ENCODE measurements at regions not wholly inside any gene's neighbourhood (a gene's known extent, or its start where the extent isn't known, plus 50 kb on each side); places are given as distances from the start of the nearest gene placed in this dataset.
"Not testable (repeated sequence)": the region's sequence is repeated elsewhere in the genome, so short reads cannot be mapped to it uniquely, and the experiment has no call there.

GRCh38 chr2:181798022-181798421, 93.5 kb upstream of the ITPRID2 start:
- no peak for DNase-seq

GRCh38 chr2:181802300-181802699, 89.2 kb upstream of the ITPRID2 start:
- DNase-seq, result not testable (repeated sequence)

- DNase-seq, result not testable (repeated sequence)
Measured at GRCh38 chr2:181803903-181804799, 87.4 kb upstream of the ITPRID2 start.

GRCh38 chr2:181805228-181806038, 86.1 kb upstream of the ITPRID2 start:
- DNase-seq, result no peak

GRCh38 chr2:181806039-181806392, 85.5 kb upstream of the ITPRID2 start:
- DNase-seq, result no peak

GRCh38 chr2:181807526-181807925, 84.0 kb upstream of the ITPRID2 start:
- DNase-seq, result no peak

GRCh38 chr2:181810823-181811695, 80.5 kb upstream of the ITPRID2 start:
- peak; percentile 49 for DNase-seq

- DNase-seq, result no peak
Measured at GRCh38 chr2:181812106-181812743, 79.3 kb upstream of the ITPRID2 start.

- DNase-seq, result no peak
Measured at GRCh38 chr2:181814057-181814491, 77.5 kb upstream of the ITPRID2 start.

- no peak for DNase-seq
Measured at GRCh38 chr2:181817509-181817908, 74.0 kb upstream of the ITPRID2 start.

GRCh38 chr2:181818058-181818680, 73.4 kb upstream of the ITPRID2 start:
- DNase-seq, result no peak

- DNase-seq, result no peak
Measured at GRCh38 chr2:181818840-181819239, 72.7 kb upstream of the ITPRID2 start.

- DNase-seq, result no peak
Measured at GRCh38 chr2:181821049-181821448, 70.5 kb upstream of the ITPRID2 start.

- DNase-seq, result no peak
Measured at GRCh38 chr2:181822097-181822496, 69.4 kb upstream of the ITPRID2 start.

- DNase-seq, result no peak
Measured at GRCh38 chr2:181823405-181823804, 68.1 kb upstream of the ITPRID2 start.

- DNase-seq, result no peak
Measured at GRCh38 chr2:181828122-181828705, 63.3 kb upstream of the ITPRID2 start.

GRCh38 chr2:181829230-181829629, 62.3 kb upstream of the ITPRID2 start:
- no peak for DNase-seq

GRCh38 chr2:181832015-181832414, 59.5 kb upstream of the ITPRID2 start:
- DNase-seq, result no peak

- no peak for DNase-seq
Measured at GRCh38 chr2:181836583-181836982, 54.9 kb upstream of the ITPRID2 start.

GRCh38 chr2:181837563-181837962, 54.0 kb upstream of the ITPRID2 start:
- no peak for DNase-seq

- DNase-seq, result no peak
Measured at GRCh38 chr2:181839811-181840210, 51.7 kb upstream of the ITPRID2 start.

- peak; percentile 16 for DNase-seq
Measured at GRCh38 chr2:181841079-181841478, 50.5 kb upstream of the ITPRID2 start.

Data from NCI-H1436 (cell line).